ENCODE measurements at regions not wholly inside any gene's neighbourhood (a gene's known extent, or its start where the extent isn't known, plus 50 kb on each side); places are given as distances from the start of the nearest gene placed in this dataset.

DNA sequence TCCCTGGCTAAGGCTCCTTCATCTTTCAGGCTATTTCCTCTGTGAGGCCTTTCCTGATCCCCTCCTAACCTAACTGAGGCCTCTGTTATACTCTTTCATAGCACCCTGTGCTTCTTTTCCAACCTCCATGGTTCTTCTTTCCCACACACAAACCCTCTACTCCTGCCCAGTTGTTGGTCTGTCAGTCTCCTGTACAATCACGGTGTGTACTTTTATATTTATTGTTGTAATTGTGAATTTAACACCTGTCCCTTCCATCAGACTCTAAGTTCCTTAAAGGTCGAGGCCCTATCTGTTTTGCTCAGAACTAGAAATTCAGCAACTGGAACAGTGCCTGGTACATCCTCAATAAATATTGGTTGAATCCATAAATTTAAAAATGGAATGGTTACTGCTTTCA, 100.2 kb upstream of the KCNE2 start:
- no peak for TF ChIP-seq ARNTL (CRISPR knock-in tag; IDR thresholded peaks at IDR 0.05; ENCODE audit: borderline replicate concordance, low read depth)
- no peak for TF ChIP-seq RARB (CRISPR knock-in tag; IDR thresholded peaks at IDR 0.05)
- TF ChIP-seq ZNF8 (CRISPR knock-in tag; IDR thresholded peaks at IDR 0.05) = no peak
- no peak for TF ChIP-seq BACH2 (CRISPR knock-in tag; IDR thresholded peaks at IDR 0.05; ENCODE audit: borderline replicate concordance)
- no peak for TF ChIP-seq TCF4 (CRISPR knock-in tag; IDR thresholded peaks at IDR 0.05; ENCODE audit: borderline replicate concordance)
- no peak for TF ChIP-seq ZNF565 (CRISPR knock-in tag; conservative IDR thresholded peaks at IDR 0.05; ENCODE audit: low read depth)
- TF ChIP-seq CSDC2 (CRISPR knock-in tag; IDR thresholded peaks at IDR 0.05) = no peak
- TF ChIP-seq, protein P1, sequence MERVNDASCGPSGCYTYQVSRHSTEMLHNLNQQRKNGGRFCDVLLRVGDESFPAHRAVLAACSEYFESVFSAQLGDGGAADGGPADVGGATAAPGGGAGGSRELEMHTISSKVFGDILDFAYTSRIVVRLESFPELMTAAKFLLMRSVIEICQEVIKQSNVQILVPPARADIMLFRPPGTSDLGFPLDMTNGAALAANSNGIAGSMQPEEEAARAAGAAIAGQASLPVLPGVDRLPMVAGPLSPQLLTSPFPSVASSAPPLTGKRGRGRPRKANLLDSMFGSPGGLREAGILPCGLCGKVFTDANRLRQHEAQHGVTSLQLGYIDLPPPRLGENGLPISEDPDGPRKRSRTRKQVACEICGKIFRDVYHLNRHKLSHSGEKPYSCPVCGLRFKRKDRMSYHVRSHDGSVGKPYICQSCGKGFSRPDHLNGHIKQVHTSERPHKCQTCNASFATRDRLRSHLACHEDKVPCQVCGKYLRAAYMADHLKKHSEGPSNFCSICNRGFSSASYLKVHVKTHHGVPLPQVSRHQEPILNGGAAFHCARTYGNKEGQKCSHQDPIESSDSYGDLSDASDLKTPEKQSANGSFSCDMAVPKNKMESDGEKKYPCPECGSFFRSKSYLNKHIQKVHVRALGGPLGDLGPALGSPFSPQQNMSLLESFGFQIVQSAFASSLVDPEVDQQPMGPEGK (CRISPR knock-in tag; IDR thresholded peaks at IDR 0.05; ENCODE audit: borderline replicate concordance) = no peak
- TF ChIP-seq TOX (CRISPR knock-in tag; IDR thresholded peaks at IDR 0.05; ENCODE audit: borderline replicate concordance) = no peak
- TF ChIP-seq ZFP3 (CRISPR knock-in tag; IDR thresholded peaks at IDR 0.05) = no peak
- TF ChIP-seq, protein P2, sequence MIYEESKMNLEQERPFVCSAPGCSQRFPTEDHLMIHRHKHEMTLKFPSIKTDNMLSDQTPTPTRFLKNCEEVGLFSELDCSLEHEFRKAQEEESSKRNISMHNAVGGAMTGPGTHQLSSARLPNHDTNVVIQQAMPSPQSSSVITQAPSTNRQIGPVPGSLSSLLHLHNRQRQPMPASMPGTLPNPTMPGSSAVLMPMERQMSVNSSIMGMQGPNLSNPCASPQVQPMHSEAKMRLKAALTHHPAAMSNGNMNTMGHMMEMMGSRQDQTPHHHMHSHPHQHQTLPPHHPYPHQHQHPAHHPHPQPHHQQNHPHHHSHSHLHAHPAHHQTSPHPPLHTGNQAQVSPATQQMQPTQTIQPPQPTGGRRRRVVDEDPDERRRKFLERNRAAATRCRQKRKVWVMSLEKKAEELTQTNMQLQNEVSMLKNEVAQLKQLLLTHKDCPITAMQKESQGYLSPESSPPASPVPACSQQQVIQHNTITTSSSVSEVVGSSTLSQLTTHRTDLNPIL (CRISPR knock-in tag; IDR thresholded peaks at IDR 0.05; ENCODE audit: low read depth) = no peak
- no peak for ATAC-seq

DNA sequence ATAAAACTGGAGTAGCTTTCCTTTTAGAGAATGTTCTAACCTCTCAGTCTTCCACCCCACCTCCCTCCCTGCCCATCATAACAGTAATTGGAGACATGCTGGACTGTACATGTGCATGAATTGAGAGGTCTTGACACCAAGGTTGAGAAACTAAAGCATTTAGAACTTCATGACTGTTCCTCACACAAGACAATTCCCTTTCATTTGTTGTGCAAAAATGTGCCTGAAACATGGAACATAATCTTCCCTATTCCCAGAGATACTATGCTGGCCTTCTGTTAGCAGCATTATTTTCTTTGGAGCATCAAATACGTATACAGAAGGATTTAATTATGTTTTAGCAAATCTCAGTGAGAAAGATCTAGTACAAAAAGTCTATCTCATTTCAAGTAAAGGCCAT, 97.5 kb upstream of the KCNE2 start:
- no peak for TF ChIP-seq BACH2 (CRISPR knock-in tag; IDR thresholded peaks at IDR 0.05; ENCODE audit: borderline replicate concordance)
- TF ChIP-seq ZFP30 (CRISPR knock-in tag; IDR thresholded peaks at IDR 0.05) = no peak
- no peak for TF ChIP-seq ZNF70 (CRISPR knock-in tag; IDR thresholded peaks at IDR 0.05)
- TF ChIP-seq ZNF565 (CRISPR knock-in tag; conservative IDR thresholded peaks at IDR 0.05; ENCODE audit: low read depth) = no peak
- no peak for TF ChIP-seq TOX (CRISPR knock-in tag; IDR thresholded peaks at IDR 0.05; ENCODE audit: borderline replicate concordance)
- no peak for TF ChIP-seq OSR1 (CRISPR knock-in tag; IDR thresholded peaks at IDR 0.05)
- TF ChIP-seq, protein P1 (CRISPR knock-in tag; IDR thresholded peaks at IDR 0.05; ENCODE audit: borderline replicate concordance) = no peak
- TF ChIP-seq SNAI2 (CRISPR knock-in tag; IDR thresholded peaks at IDR 0.05) = no peak
- TF ChIP-seq ZC3H10 (CRISPR knock-in tag; IDR thresholded peaks at IDR 0.05) = no peak
- TF ChIP-seq ARNTL (CRISPR knock-in tag; IDR thresholded peaks at IDR 0.05; ENCODE audit: borderline replicate concordance, low read depth) = no peak
- no peak for ATAC-seq

DNA sequence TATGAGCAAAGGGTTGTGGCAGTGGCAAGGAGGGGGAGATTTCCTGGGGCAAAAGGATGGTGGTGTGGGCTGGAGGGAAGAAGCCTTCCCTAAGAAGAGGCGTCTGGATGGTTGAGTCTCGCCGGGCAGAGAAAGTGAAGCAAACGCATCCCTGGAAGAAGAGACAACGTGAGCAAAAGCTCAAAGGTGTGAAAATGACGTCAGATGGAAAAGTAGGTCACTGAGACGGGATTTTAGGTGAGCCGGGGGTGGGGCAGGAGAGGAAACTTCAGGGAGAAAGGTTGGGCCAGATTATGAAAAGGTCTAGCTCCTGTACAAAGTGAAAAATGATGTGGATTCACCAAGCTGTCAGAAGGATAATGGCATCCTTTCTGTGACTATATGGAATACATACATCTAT, 95.3 kb upstream of the KCNE2 start:
- no peak for TF ChIP-seq ESRRG (CRISPR knock-in tag; IDR thresholded peaks at IDR 0.05)
- TF ChIP-seq RARB (CRISPR knock-in tag; IDR thresholded peaks at IDR 0.05) = no peak
- TF ChIP-seq OSR1 (CRISPR knock-in tag; IDR thresholded peaks at IDR 0.05) = no peak
- no peak for TF ChIP-seq ZFP3 (CRISPR knock-in tag; IDR thresholded peaks at IDR 0.05)
- no peak for TF ChIP-seq SNAI2 (CRISPR knock-in tag; IDR thresholded peaks at IDR 0.05)
- TF ChIP-seq BACH2 (CRISPR knock-in tag; IDR thresholded peaks at IDR 0.05; ENCODE audit: borderline replicate concordance) = no peak
- TF ChIP-seq ZC3H10 (CRISPR knock-in tag; IDR thresholded peaks at IDR 0.05) = no peak
- TF ChIP-seq CSDC2 (CRISPR knock-in tag; IDR thresholded peaks at IDR 0.05) = no peak
- no peak for TF ChIP-seq ISL1 (CRISPR knock-in tag; IDR thresholded peaks at IDR 0.05)
- TF ChIP-seq, protein P3, sequence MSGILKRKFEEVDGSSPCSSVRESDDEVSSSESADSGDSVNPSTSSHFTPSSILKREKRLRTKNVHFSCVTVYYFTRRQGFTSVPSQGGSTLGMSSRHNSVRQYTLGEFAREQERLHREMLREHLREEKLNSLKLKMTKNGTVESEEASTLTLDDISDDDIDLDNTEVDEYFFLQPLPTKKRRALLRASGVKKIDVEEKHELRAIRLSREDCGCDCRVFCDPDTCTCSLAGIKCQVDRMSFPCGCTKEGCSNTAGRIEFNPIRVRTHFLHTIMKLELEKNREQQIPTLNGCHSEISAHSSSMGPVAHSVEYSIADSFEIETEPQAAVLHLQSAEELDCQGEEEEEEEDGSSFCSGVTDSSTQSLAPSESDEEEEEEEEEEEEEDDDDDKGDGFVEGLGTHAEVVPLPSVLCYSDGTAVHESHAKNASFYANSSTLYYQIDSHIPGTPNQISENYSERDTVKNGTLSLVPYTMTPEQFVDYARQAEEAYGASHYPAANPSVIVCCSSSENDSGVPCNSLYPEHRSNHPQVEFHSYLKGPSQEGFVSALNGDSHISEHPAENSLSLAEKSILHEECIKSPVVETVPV (CRISPR knock-in tag; IDR thresholded peaks at IDR 0.05) = no peak
- TF ChIP-seq, protein P2 (CRISPR knock-in tag; IDR thresholded peaks at IDR 0.05; ENCODE audit: low read depth) = no peak
- TF ChIP-seq TOX (CRISPR knock-in tag; IDR thresholded peaks at IDR 0.05; ENCODE audit: borderline replicate concordance) = no peak
- TF ChIP-seq ARNTL (CRISPR knock-in tag; IDR thresholded peaks at IDR 0.05; ENCODE audit: borderline replicate concordance, low read depth) = no peak
- TF ChIP-seq GLIS3 (CRISPR knock-in tag; IDR thresholded peaks at IDR 0.05) = no peak
- no peak for TF ChIP-seq ZNF70 (CRISPR knock-in tag; IDR thresholded peaks at IDR 0.05)
- no peak for ATAC-seq

Data from SK-N-SH treated with all-trans-retinoic acid at 6 μM for 48 hours (cell line).